ENCODE measurements at regions not wholly inside any gene's neighbourhood (a gene's known extent, or its start where the extent isn't known, plus 50 kb on each side); places are given as distances from the start of the nearest gene placed in this dataset.
"Not testable (repeated sequence)": the region's sequence is repeated elsewhere in the genome, so short reads cannot be mapped to it uniquely, and the experiment has no call there.

GRCh38 chr10:105550453-105550852, 909.4 kb downstream of the SORCS3 start:
- DNase-seq (ENCODE audit: low spot score), result not testable (repeated sequence)

DNA sequence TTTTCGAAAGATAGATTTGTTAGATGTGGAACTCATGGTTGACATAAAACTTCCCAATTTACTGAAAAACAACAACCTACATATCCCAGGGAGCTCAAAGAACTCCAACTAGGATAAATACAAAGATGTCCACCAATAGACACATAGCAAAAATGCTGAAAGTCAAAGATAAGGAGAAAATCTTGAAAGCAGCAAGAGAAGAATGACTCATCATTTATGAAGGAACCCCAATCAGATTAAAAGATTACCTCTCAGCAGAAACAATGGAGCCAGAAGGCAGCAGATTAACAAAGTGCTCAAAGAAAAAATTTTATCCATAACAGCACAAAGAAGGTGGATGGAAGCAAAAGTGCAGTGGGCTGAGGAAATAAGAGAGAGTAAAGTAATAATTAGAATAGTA, 908.6 kb downstream of the SORCS3 start:
- DNase-seq (ENCODE audit: low spot score), result no peak

DNA sequence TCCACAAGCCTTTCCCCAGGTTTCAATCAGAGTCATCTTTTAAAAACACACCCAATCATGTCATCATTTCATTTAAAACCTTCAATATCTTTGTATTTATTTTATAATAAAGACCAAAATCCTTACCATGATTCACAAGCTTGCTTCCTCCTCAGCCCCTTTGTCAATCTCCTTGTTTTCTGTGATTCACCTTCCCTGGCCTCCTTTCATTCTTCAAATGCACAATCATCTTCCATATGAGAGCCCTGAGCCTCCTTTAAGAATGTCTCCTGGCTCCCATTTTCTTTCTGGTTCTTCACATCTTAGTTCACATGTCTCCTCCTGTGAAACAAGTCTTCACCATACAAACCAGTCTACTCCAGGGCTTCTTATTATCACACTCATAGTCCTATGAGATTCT, 904.0 kb downstream of the SORCS3 start:
- no peak for DNase-seq (ENCODE audit: low spot score)

- DNase-seq (ENCODE audit: low spot score), result no peak
These were observed 899.3 kb downstream of the SORCS3 start for GRCh38 chr10:105540381-105540780.

GRCh38 chr10:105538874-105539273, 897.8 kb downstream of the SORCS3 start:
- DNase-seq (ENCODE audit: low spot score), result no peak

GRCh38 chr10:105535478-105535877, 894.4 kb downstream of the SORCS3 start:
- no peak for DNase-seq (ENCODE audit: low spot score)

DNA sequence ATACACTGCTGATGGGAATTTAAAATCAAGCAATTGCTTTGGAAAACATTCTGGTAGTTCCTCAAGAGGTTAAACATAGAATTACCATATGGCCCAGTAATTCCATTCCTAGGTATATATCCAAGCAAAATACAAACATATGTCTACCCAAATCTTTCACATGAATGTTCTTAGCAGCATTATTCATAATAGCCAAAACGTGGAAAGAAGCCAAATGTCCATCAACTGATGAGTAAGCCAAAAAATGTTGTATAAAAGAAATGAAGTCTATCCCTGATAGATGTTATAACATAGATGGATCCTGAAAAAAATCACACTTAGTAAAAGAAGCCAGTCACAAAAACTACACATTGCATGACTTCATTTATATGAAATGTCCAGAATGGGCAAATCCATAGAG, 893.0 kb downstream of the SORCS3 start:
- no peak for DNase-seq (ENCODE audit: low spot score)

DNA sequence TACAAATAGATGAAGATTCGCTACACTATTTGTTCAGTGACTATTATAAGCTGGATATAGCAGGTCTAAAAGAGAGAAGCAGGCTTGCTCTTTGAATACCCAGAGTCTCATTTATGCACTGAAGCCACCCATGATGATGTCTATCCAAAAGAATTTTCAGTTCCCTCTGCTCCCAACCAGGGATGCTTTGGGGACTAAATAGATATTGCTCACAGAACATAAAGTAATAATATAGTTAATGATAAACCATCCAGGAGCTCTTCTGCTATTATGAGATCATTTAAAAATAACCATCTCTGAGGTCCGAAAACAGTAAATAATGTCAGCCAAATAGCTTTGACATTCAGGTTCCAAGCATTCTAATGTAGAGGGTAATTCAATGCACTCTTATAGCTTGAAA, 875.4 kb downstream of the SORCS3 start:
- no peak for DNase-seq (ENCODE audit: low spot score)

DNA sequence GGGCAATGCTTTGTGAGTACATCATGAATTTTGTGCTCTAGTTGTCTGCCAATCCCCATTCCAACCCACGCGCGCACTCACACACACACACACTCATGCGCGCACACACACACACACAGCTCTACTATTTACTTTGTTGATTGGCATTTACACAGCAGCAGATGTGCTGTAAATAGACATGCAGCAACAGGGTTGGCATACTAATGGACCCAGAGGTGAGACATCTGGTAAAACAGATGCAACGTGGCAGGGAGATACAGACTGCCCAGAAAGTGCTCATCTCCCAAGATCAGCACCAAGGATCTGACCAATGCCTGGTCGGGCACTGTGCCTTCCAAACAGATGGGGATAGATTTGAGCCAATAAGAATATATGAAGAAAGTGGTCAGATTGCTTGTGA, 873.0 kb downstream of the SORCS3 start:
- no peak for DNase-seq (ENCODE audit: low spot score)

DNA sequence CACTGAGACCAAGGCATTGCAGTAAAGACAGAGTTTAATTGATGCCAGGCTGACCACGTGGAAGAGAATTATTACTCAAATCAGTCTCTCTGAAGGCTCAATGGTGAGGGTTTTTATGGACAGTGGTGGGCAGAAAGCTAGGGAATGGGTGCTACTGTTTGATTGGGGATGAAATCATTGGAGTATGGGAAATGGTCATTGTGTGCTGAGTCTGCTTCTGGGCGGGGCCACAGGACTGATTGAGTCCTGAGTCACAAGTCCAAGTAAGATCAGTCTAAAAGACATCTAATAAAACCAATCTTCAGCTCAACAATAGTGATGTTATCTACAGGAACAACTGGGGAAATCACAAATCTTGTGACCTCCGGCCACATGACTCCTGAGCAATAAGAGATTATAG, 868.4 kb downstream of the SORCS3 start:
- no peak for DNase-seq (ENCODE audit: low spot score)

- DNase-seq (ENCODE audit: low spot score), result no peak
These were observed 865.2 kb downstream of the SORCS3 start for GRCh38 chr10:105506262-105506661.

- DNase-seq (ENCODE audit: low spot score), result no peak
These were observed 862.6 kb downstream of the SORCS3 start for GRCh38 chr10:105503714-105504113.

GRCh38 chr10:105502058-105502457, 861.0 kb downstream of the SORCS3 start:
- no peak for DNase-seq (ENCODE audit: low spot score)

DNA sequence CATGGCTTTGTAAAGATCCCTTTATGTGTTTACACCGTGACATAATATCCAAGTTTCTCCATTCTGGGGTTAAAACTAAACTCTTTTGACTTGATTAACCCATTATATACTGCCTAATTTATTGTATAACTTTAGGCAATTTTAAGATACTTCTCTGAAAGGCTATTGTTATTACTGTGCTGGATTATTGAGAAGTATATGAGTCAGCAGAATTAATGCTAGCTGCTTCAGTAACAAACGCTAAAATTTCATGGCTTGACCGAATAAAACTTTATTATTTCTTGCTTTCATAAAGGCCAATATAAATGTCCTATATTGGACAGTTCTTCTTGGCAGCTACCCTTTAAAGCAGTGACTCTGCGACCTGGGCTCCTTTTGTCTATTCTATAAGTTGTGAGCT, 853.9 kb downstream of the SORCS3 start:
- DNase-seq (ENCODE audit: low spot score), result no peak

- no peak for DNase-seq (ENCODE audit: low spot score)
These were observed 853.2 kb downstream of the SORCS3 start for GRCh38 chr10:105494303-105494702.

DNA sequence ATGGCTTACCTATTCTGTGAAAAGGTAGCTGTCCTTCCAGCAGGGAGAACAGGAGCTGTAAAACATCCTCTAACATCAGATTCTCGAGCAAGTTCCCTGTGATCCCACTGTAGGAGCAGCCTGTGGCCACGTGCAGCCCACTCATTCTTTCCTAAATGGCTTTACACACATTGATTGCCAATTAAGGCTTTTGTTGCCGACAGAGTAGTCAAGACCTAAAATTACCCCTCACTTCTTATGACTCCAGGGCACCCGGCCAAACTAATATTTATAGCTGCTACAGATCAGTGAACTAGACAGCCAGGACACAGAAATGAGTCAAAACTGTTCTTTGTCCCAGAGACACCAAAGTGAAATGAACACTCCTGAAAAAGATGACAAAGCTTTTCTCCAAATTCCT, 832.1 kb downstream of the SORCS3 start:
- no peak for DNase-seq (ENCODE audit: low spot score)

DNA sequence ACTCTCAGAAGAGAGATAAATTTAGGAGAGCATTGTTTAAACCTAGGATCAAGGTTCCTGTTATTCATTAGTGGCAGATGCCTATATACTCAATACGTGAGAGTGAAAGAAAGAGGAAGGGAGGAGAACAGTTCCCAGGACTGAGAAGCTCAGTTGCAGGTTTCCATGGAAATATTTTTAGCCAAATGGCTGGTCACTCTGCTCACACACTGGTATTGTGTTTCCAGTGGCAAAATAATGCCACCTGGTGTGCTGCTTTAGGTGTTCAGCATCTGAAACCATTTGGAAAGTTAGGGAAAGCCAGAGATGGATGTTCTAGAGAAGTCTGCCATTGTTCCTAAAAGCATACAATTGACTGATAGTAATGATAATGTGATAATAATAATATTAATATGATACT, 827.7 kb downstream of the SORCS3 start:
- no peak for DNase-seq (ENCODE audit: low spot score)

DNA sequence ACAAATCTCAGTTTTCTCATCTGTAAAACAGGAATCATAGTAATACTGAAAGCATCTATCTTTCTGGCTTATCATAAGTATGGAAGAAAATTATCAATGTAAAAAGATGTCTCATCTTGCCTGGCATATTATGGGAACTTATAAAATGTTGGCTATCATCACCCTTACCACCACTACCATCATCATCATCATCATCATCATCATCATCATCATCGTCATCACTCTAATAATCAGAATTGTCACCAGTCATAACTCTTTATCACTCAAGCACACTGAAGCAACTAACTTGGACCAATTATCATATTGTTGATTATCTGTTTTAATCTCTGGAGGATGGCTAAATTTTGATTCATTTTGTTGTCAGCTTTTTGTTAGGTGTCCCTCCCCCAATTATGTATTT, 825.4 kb downstream of the SORCS3 start:
- no peak for DNase-seq (ENCODE audit: low spot score)

DNA sequence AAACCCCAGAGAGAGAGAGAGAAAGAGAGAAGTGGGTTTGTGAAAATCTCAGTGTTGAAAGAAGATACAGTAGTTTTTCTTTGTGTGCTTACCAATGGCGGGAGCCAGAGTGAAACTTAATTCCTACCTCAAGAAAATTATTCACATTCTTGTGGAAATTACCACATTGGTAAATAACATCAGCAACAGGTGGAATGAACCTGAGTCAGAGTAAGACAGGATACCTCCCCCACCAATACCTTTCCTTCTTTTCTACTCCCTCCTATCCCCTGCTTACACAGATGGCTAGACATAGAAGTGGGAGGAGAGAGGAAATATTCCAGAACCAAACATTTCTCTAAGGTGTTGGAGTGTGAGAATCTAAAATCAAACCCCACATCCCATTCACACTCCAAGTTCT, 793.9 kb downstream of the SORCS3 start:
- DNase-seq (ENCODE audit: low spot score), result no peak

GRCh38 chr10:105413997-105414396, 772.9 kb downstream of the SORCS3 start:
- DNase-seq (ENCODE audit: low spot score), result no peak

GRCh38 chr10:105409370-105409769, 768.3 kb downstream of the SORCS3 start:
- DNase-seq (ENCODE audit: low spot score), result no peak

DNA sequence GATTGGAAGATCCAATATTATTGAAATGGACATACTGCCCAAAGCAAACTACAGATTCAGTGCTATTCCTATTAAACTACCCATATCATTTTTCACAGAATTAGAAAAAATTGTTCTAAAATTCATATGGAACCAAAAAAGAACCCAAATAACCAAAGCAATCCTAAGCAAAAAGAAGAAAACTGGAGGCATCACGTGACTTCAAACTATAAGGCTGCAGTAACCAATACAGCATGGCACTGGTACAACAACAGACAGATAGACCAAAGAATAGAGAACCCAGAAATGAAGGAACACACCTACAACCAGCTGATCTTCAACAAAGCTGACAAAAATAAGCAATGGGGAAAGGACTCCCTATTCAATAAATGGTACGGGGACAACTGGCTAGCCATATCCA, 765.4 kb downstream of the SORCS3 start:
- DNase-seq (ENCODE audit: low spot score), result no peak

GRCh38 chr10:105398202-105398601, 757.1 kb downstream of the SORCS3 start:
- DNase-seq (ENCODE audit: low spot score), result no peak

DNA sequence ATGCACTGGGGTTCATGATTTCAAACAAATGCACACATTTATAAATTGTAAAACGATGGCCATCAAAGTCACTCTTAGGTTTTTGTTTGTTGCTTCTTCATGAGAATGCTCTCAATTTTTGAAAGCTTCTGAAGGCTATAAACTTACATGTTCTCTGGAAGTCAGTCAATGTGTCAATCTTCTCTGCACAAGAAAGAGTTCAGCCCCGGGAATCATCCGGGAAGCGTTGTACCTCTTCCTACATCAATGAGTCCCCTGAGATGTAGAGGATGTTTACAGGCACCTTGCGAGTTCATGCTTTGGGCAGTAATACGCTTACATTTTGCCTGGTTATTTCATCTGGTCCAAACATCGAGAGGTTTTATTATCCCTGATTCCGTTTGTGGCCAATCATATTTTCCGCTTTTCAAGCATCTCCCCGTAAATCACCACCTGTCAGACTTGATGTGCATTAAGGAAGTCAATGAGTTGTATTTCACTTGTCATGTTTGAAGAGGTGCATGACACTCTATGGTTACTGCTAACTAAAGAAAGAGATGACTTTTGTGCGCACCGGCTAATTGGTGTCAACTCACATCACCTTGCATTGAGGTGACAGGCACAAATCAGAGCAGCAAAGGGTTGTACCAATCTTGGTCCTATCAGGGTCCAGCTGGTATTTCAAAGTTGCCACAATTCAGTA, 750.7 kb downstream of the SORCS3 start:
- no peak for DNase-seq (ENCODE audit: low spot score)

- DNase-seq (ENCODE audit: low spot score), result no peak
These were observed 746.9 kb downstream of the SORCS3 start for GRCh38 chr10:105387971-105388370.
